Natural killer cell (primary cell): ENCODE measurements at regions not wholly inside any gene's neighbourhood (a gene's known extent, or its start where the extent isn't known, plus 50 kb on each side); places are given as distances from the start of the nearest gene placed in this dataset.

ENCODE experiments used
- ATAC-seq, 3 donors: fragments of 150-1000 bp in 2 of 3; fragments of 200-7000 bp in 1 of 3; cut with Tn5 transposase; 1 replicate in 1 of 3; 2 replicates in 2 of 3; pipeline ENCODE4 v1.10.0; 2021; ENCODE audit warnings: mild to moderate bottlenecking in 2 of 3, moderate library complexity in 2 of 3
- DNase-seq, 2 donors: peaks; one replicate each; pipeline versions ENCODE4 v3.0.0 to v3.0.0-alpha.2; 2013 to 2021; ENCODE audit warnings: mixed read lengths in 1 of 2
- H3K27ac ChIP-seq: one replicate; pipeline ENCODE4 v1.5.1; 2013; ENCODE audit warnings: mild to moderate bottlenecking, low read length
- H3K27me3 ChIP-seq: one replicate; pipeline ENCODE4 v1.6.1; 2013; ENCODE audit warnings: low read length; ENCODE audit not compliant: control insufficient read depth, insufficient read depth
- H3K36me3 ChIP-seq: one replicate; pipeline ENCODE4 v1.6.1; 2013; ENCODE audit warnings: low read length; ENCODE audit not compliant: control insufficient read depth, insufficient read depth
- H3K4me1 ChIP-seq: one replicate; pipeline ENCODE4 v1.6.1; 2013; ENCODE audit warnings: low read length; ENCODE audit not compliant: control insufficient read depth, insufficient read depth
- H3K4me3 ChIP-seq: one replicate; pipeline ENCODE4 v1.5.1; 2013; ENCODE audit warnings: low read length
- H3K9me3 ChIP-seq: one replicate; pipeline ENCODE4 v1.6.1; 2013; ENCODE audit warnings: low read length; ENCODE audit not compliant: control insufficient read depth, insufficient read depth
- H3K27ac Mint-ChIP-seq, 2 donors: one replicate each; pipeline ENCODE4 v1.8.0; 2022; ENCODE audit warnings: mild to moderate bottlenecking in 2 of 2, mixed read lengths in 2 of 2, moderate library complexity in 1 of 2
- H3K27me3 Mint-ChIP-seq, 2 donors: one replicate each; pipeline ENCODE4 v1.8.0; 2022; ENCODE audit warnings: low read depth in 2 of 2, mixed read lengths in 2 of 2
- H3K36me3 Mint-ChIP-seq: one replicate; pipeline ENCODE4 v1.8.0; 2022; ENCODE audit warnings: mixed read lengths
- H3K4me1 Mint-ChIP-seq, 2 donors: one replicate each; pipeline ENCODE4 v1.8.0; 2022; ENCODE audit warnings: mixed read lengths in 2 of 2
- H3K4me3 Mint-ChIP-seq: one replicate; pipeline ENCODE4 v1.8.0; 2022; ENCODE audit warnings: mild to moderate bottlenecking, moderate library complexity, mixed read lengths
- H3K9me3 Mint-ChIP-seq, 2 donors: one replicate each; pipeline ENCODE4 v1.8.0; 2022; ENCODE audit warnings: mixed read lengths in 2 of 2
- CTCF ChIP-seq: fragments of 200-600 bp; IDR thresholded peaks from one replicate; pipeline ENCODE4 v1.8.0; 2022; ENCODE audit warnings: antibody characterized with exemption
- WGBS: methylation state at CpG from one replicate; pipeline ENCODE4 v1.1.7; 2013; ENCODE audit warnings: missing lambda C conversion rate; ENCODE audit not compliant: insufficient coverage; 5-methylcytosine and 5-hydroxymethylcytosine counted together
- intact Hi-C: fragments of 100-400 bp; cut with micrococcal nuclease; formaldehyde crosslinking; loops from one replicate; pipeline ENCODE4 v1.14.2; 2022

- no peak for DNase-seq
- ATAC-seq = no peak
- no peaks in the 10 kb centered on the region for H3K9me3 ChIP-seq
- no peak for TF ChIP-seq CTCF
- no peaks in the 10 kb centered on the region for H3K27me3 ChIP-seq
- H3K4me1 Mint-ChIP-seq = peaks cover under 1% of the 10 kb centered on the region in 2 donors
- no peaks in the 10 kb centered on the region for H3K36me3 ChIP-seq
- WGBS = 89% methylated on average over 11 of the region's 11 CpGs
- no peaks in the 10 kb centered on the region for H3K4me1 ChIP-seq
- H3K36me3 Mint-ChIP-seq = no peaks in the 10 kb centered on the region
- H3K4me3 Mint-ChIP-seq = no peak overlapping the region
- H3K27ac ChIP-seq = no peak overlapping the region
- H3K27me3 Mint-ChIP-seq = no peaks in the 10 kb centered on the region
- H3K9me3 Mint-ChIP-seq = no peaks in the 10 kb centered on the region
- H3K4me3 ChIP-seq = no peak overlapping the region
- no peak overlapping the region for H3K27ac Mint-ChIP-seq
- intact Hi-C loops = no loop called here
Measured at GRCh38 chr5:4005335-4005734, 409.7 kb downstream of the IRX1 start.

- intact Hi-C loops = no loop called here
- TF ChIP-seq CTCF = no peak
- Mint-ChIP-seq H3K27ac (no peak overlapping the region), H3K4me1 (no peaks in the 10 kb centered on the region), H3K9me3 (no peaks in the 10 kb centered on the region), H3K27me3 (no peaks in the 10 kb centered on the region), H3K36me3 (no peaks in the 10 kb centered on the region), H3K4me3 (no peak overlapping the region)
- 90% methylated on average over 2 of the region's 3 CpGs for WGBS
- Histone ChIP-seq H3K27ac (no peak overlapping the region), H3K27me3 (no peaks in the 10 kb centered on the region), H3K9me3 (no peaks in the 10 kb centered on the region), H3K36me3 (no peaks in the 10 kb centered on the region), H3K4me1 (no peaks in the 10 kb centered on the region), H3K4me3 (no peak overlapping the region)
- DNase-seq (no peak), ATAC-seq (no peak)
Measured at GRCh38 chr5:4007001-4007400, 411.4 kb downstream of the IRX1 start.

- intact Hi-C loops = no loop called here
- Histone ChIP-seq H3K36me3 (no peaks in the 10 kb centered on the region), H3K27me3 (no peaks in the 10 kb centered on the region), H3K4me3 (no peak overlapping the region), H3K4me1 (no peaks in the 10 kb centered on the region), H3K9me3 (peaks cover 2% of the 10 kb centered on the region), H3K27ac (no peak overlapping the region)
- no peak for DNase-seq
- TF ChIP-seq CTCF = no peak
- H3K27me3 Mint-ChIP-seq = no peaks in the 10 kb centered on the region
- WGBS = 88% methylated on average over 6 of the region's 6 CpGs
- no peak overlapping the region for H3K27ac Mint-ChIP-seq
- H3K36me3 Mint-ChIP-seq = no peaks in the 10 kb centered on the region
- ATAC-seq = no peak
- H3K4me3 Mint-ChIP-seq = no peak overlapping the region
- peaks cover 5 to 13% of the 10 kb centered on the region in 2 donors for H3K4me1 Mint-ChIP-seq
- H3K9me3 Mint-ChIP-seq = no peaks in the 10 kb centered on the region
Measured at GRCh38 chr5:4011943-4012342, 416.3 kb downstream of the IRX1 start.

GRCh38 chr5:4013106-4013898 is 417.7 kb downstream of the IRX1 start:
- no peaks in the 10 kb centered on the region for H3K27me3 Mint-ChIP-seq
- Histone ChIP-seq H3K36me3 (no peaks in the 10 kb centered on the region), H3K9me3 (peaks cover 2% of the 10 kb centered on the region), H3K4me3 (no peak overlapping the region), H3K4me1 (no peaks in the 10 kb centered on the region), H3K27ac (no peak overlapping the region), H3K27me3 (no peaks in the 10 kb centered on the region)
- ATAC-seq = no peak
- no peak overlapping the region for H3K27ac Mint-ChIP-seq
- no peaks in the 10 kb centered on the region for H3K9me3 Mint-ChIP-seq
- TF ChIP-seq CTCF = no peak
- H3K4me3 Mint-ChIP-seq = no peak overlapping the region
- intact Hi-C loops = no loop called here
- WGBS = 88% methylated on average over 20 of the region's 20 CpGs
- no peaks in the 10 kb centered on the region for H3K36me3 Mint-ChIP-seq
- H3K4me1 Mint-ChIP-seq = peaks cover 5 to 17% of the 10 kb centered on the region in 2 donors
- no peak for DNase-seq
